GM23338 (cell line): ENCODE measurements at regions not wholly inside any gene's neighbourhood (a gene's known extent, or its start where the extent isn't known, plus 50 kb on each side); places are given as distances from the start of the nearest gene placed in this dataset.
A peak's percentile ranks its signal among the peaks of the same experiment; 100 is the strongest.

Experiments used
- ATAC-seq: fragments of 200-7000 bp; cut with Tn5 transposase; 3 replicates; pipeline ENCODE4 v1.9.1; 2020
- DNase-seq: peaks from one replicate; pipeline ENCODE4 v3.0.0-alpha.2; 2015; ENCODE audit warnings: low spot score
- H2AFZ ChIP-seq: fragments of 200-600 bp; sonication (generic); 2 replicates; pipeline ENCODE4 v1.8.0; 2016; ENCODE audit warnings: antibody characterized with exemption, mild to moderate bottlenecking, moderate library complexity
- H3F3A ChIP-seq: fragments of 200-600 bp; sonication (generic); replicated peaks from 2 replicates; pipeline ENCODE4 v1.8.0; 2017; ENCODE audit warnings: antibody characterized with exemption, mixed run types, low read depth
- H3K27ac ChIP-seq: fragments of 200-600 bp; sonication (generic); 2 replicates; pipeline ENCODE4 v1.6.1; 2016; ENCODE audit warnings: low read depth
- H3K27me3 ChIP-seq: fragments of 200-600 bp; sonication (generic); 2 replicates; pipeline ENCODE4 v1.8.0; 2016; ENCODE audit warnings: mild to moderate bottlenecking, mixed run types, moderate library complexity; ENCODE audit not compliant: insufficient read depth
- H3K36me3 ChIP-seq: fragments of 200-600 bp; sonication (generic); 2 replicates; pipeline ENCODE4 v1.8.0; 2016; ENCODE audit warnings: mild to moderate bottlenecking; ENCODE audit not compliant: insufficient read depth
- H3K4me1 ChIP-seq: fragments of 200-600 bp; sonication (generic); 2 replicates; pipeline ENCODE4 v1.8.0; 2016; ENCODE audit warnings: mild to moderate bottlenecking, moderate library complexity; ENCODE audit not compliant: insufficient read depth
- H3K4me2 ChIP-seq: fragments of 200-600 bp; sonication (generic); 2 replicates; pipeline ENCODE4 v1.7.1; 2017; ENCODE audit warnings: mixed run types
- H3K4me3 ChIP-seq: fragments of 200-600 bp; sonication (generic); 2 replicates; pipeline ENCODE4 v1.6.1; 2016; ENCODE audit warnings: mixed run types
- H3K79me2 ChIP-seq: fragments of 200-600 bp; sonication (generic); replicated peaks from 2 replicates; pipeline ENCODE4 v1.8.0; 2017; ENCODE audit warnings: mild to moderate bottlenecking; ENCODE audit not compliant: insufficient read depth
- H3K9me2 ChIP-seq: fragments of 200-600 bp; sonication (generic); 2 replicates; pipeline ENCODE4 v1.8.0; 2017; ENCODE audit not compliant: insufficient read depth
- H4K20me1 ChIP-seq: fragments of 200-600 bp; sonication (generic); replicated peaks from 2 replicates; pipeline ENCODE4 v1.8.0; 2017; ENCODE audit warnings: mild to moderate bottlenecking; ENCODE audit not compliant: insufficient read depth
- H3K27ac Mint-ChIP-seq: 2 replicates; pipeline ENCODE4 v1.8.0; 2020; ENCODE audit warnings: inconsistent platforms, mild to moderate bottlenecking, moderate library complexity, mixed read lengths
- H3K27me3 Mint-ChIP-seq: 3 replicates; pipeline ENCODE4 v1.8.0; 2022; ENCODE audit warnings: low read depth, mild to moderate bottlenecking, moderate library complexity, mixed read lengths, inconsistent platforms; ENCODE audit not compliant: insufficient read depth, poor library complexity
- H3K36me3 Mint-ChIP-seq: 3 replicates; pipeline ENCODE4 v1.8.0; 2021; ENCODE audit warnings: low read depth, mild to moderate bottlenecking, inconsistent platforms, moderate library complexity, mixed read lengths
- H3K4me1 Mint-ChIP-seq: 3 replicates; pipeline ENCODE4 v1.8.0; 2020; ENCODE audit warnings: mild to moderate bottlenecking, inconsistent platforms, mixed read lengths
- H3K4me3 Mint-ChIP-seq: 3 replicates; pipeline ENCODE4 v1.8.0; 2021; ENCODE audit warnings: moderate library complexity, mild to moderate bottlenecking, inconsistent platforms, mixed read lengths
- H3K9me3 Mint-ChIP-seq: 3 replicates; pipeline ENCODE4 v1.8.0; 2020; ENCODE audit warnings: moderate library complexity, mild to moderate bottlenecking, inconsistent platforms, mixed read lengths
- CREB1 ChIP-seq: fragments of 250-450 bp; sonication (Bioruptor Pico); IDR thresholded peaks from 2 replicates; pipeline ENCODE4 v1.5.0; 2020; ENCODE audit warnings: low read depth, mild to moderate bottlenecking, moderate library complexity
- EZH2 ChIP-seq: fragments of 200-600 bp; sonication (generic); IDR thresholded peaks from one replicate; pipeline ENCODE4 v1.8.0; 2017; ENCODE audit warnings: antibody characterized with exemption, mild to moderate bottlenecking, low read depth; ENCODE audit not compliant: unreplicated experiment
- EZH2phosphoT487 ChIP-seq: fragments of 200-600 bp; sonication (generic); IDR thresholded peaks from one replicate; pipeline ENCODE4 v1.8.1; 2018; ENCODE audit warnings: antibody characterized with exemption; ENCODE audit not compliant: unreplicated experiment
- NANOG ChIP-seq: IDR thresholded peaks from 2 replicates; pipeline ENCODE4 v1.6.1; 2016; ENCODE audit warnings: antibody characterized with exemption, borderline replicate concordance
- POLR2AphosphoS5 ChIP-seq: IDR thresholded peaks from 2 replicates; pipeline ENCODE4 v1.6.1; 2016; ENCODE audit warnings: antibody characterized with exemption, low read depth
- STAT1 ChIP-seq: IDR thresholded peaks from one replicate; pipeline ENCODE4 v1.6.1; 2016; ENCODE audit warnings: antibody characterized with exemption; ENCODE audit not compliant: unreplicated experiment
- ZNF114 ChIP-seq: fragments of 250-450 bp; sonication (Bioruptor Pico); IDR thresholded peaks from 2 replicates; pipeline ENCODE4 v1.5.0; 2020; ENCODE audit warnings: mild to moderate bottlenecking, moderate library complexity
- ZNF331 ChIP-seq: fragments of 250-450 bp; sonication (Bioruptor Pico); IDR thresholded peaks from 2 replicates; pipeline ENCODE4 v1.5.0; 2020; ENCODE audit warnings: low read depth, mild to moderate bottlenecking, moderate library complexity
- TF ChIP-seq, protein P1 (sequence below): IDR thresholded peaks from one replicate; pipeline ENCODE4 v1.6.1; 2018; ENCODE audit warnings: antibody characterized with exemption; ENCODE audit not compliant: unreplicated experiment
- TF ChIP-seq, protein P2 (sequence below): IDR thresholded peaks from 2 replicates; pipeline ENCODE4 v1.6.1; 2016; ENCODE audit warnings: antibody characterized with exemption
- TF ChIP-seq, protein P3 (sequence below): fragments of 250-450 bp; sonication (Bioruptor Pico); IDR thresholded peaks from 2 replicates; pipeline ENCODE4 v1.5.0; 2020; ENCODE audit warnings: mild to moderate bottlenecking, moderate library complexity

DNA sequence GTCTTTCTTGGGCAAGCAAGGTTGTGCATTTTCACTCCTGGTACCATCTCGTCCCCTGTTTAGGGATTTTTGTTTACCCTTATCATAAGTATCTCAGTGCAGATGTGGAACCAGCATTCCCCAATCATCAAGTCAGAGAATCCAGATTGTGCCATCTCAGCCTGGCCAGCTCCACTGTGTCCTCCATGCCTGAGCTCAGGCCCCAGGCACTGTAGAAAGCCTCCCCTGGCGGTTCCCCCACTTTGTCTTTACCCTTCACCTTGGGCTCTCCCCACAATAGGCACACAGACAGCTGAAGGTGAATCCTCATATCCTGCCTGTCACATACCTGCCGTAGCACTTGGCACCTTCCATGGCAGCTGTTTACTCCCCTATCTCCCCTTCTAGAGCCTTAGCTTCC is 264.7 kb upstream of the NFE2L3 start:
- Histone ChIP-seq H3K27me3 (no peaks in the 10 kb centered on the region), H3K79me2 (no peaks in the 10 kb centered on the region), H3F3A (no peaks in the 10 kb centered on the region), H3K4me3 (no peak overlapping the region), H3K9me2 (no peaks in the 10 kb centered on the region), H4K20me1 (no peaks in the 10 kb centered on the region), H3K36me3 (no peaks in the 10 kb centered on the region), H3K27ac (no peak overlapping the region), H2AFZ (peak overlapping the region; percentile 47; the same call in 1 of the 2 replicates), H3K4me2 (no peak overlapping the region), H3K4me1 (0 out of 2 replicates have a peak, but pooled peaks cover 3% of the 10 kb centered on the region)
- DNase-seq (no peak), ATAC-seq (no peak)
- no peak overlapping the region for H3K4me3 Mint-ChIP-seq
- peaks cover 2% of the 10 kb centered on the region for H3K27me3 Mint-ChIP-seq
- no peaks in the 10 kb centered on the region for H3K9me3 Mint-ChIP-seq
- no peaks in the 10 kb centered on the region for H3K36me3 Mint-ChIP-seq
- no peak overlapping the region for H3K27ac Mint-ChIP-seq
- TF ChIP-seq CREB1 (CRISPR knock-in tag) (no peak), POLR2AphosphoS5 (no peak)
- peaks cover 6% of the 10 kb centered on the region; the same call in 2 of the 3 replicates for H3K4me1 Mint-ChIP-seq

DNA sequence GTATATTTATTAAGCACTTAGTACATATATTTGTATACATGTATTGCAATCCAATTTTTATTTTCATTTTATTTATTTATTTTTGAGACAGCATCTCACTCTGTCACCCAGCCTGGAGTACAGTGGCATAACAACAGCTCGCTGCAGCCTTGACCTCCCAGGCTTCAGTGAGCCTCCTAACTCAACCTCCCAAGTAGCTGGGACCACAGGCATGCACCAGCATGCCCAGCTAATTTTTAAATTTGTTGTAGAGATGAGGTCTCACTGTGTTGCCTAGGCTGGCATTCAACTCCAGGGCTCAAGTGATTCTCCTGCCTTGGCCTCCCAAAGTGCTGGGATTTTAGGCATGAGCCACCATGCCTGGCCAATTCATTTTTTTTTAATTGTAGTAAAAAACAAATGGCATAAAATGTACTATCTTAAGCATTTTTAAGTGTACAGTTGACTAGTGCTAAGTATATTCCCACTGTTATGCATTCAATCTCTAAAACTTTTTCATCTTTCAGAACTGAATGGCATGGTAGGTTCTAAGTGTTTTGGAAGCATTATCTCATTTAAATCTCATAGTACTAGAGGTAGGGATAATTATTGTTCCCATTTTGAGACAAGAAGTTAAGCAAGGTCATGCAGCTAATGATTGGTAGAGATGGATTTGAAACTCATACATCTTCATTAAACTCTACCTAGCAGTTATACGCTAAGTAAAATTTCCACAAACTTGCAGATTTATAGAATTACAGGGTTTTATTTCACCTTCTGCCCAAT is 264.0 kb upstream of the NFE2L3 start:
- Histone ChIP-seq H3K9me2 (no peaks in the 10 kb centered on the region), H3K36me3 (no peaks in the 10 kb centered on the region), H4K20me1 (no peaks in the 10 kb centered on the region), H3K4me2 (no peak overlapping the region), H3K4me1 (0 out of 2 replicates have a peak, but pooled peaks cover 3% of the 10 kb centered on the region), H3K27me3 (no peaks in the 10 kb centered on the region), H2AFZ (no peak overlapping the region), H3K79me2 (no peaks in the 10 kb centered on the region), H3K4me3 (no peak overlapping the region), H3F3A (no peaks in the 10 kb centered on the region), H3K27ac (no peak overlapping the region)
- Mint-ChIP-seq H3K27ac (no peak overlapping the region), H3K27me3 (peaks cover 5% of the 10 kb centered on the region), H3K9me3 (no peaks in the 10 kb centered on the region), H3K4me1 (peaks cover 9% of the 10 kb centered on the region), H3K36me3 (no peaks in the 10 kb centered on the region), H3K4me3 (no peak overlapping the region)
- no peak for ATAC-seq
- DNase-seq = no peak
- TF ChIP-seq POLR2AphosphoS5 (no peak), CREB1 (CRISPR knock-in tag) (no peak), ZNF331 (CRISPR knock-in tag) (no peak), NANOG (no peak), EZH2phosphoT487 (no peak), STAT1 (no peak), ZNF114 (CRISPR knock-in tag) (no peak), EZH2 (no peak)
- TF ChIP-seq, protein P1, sequence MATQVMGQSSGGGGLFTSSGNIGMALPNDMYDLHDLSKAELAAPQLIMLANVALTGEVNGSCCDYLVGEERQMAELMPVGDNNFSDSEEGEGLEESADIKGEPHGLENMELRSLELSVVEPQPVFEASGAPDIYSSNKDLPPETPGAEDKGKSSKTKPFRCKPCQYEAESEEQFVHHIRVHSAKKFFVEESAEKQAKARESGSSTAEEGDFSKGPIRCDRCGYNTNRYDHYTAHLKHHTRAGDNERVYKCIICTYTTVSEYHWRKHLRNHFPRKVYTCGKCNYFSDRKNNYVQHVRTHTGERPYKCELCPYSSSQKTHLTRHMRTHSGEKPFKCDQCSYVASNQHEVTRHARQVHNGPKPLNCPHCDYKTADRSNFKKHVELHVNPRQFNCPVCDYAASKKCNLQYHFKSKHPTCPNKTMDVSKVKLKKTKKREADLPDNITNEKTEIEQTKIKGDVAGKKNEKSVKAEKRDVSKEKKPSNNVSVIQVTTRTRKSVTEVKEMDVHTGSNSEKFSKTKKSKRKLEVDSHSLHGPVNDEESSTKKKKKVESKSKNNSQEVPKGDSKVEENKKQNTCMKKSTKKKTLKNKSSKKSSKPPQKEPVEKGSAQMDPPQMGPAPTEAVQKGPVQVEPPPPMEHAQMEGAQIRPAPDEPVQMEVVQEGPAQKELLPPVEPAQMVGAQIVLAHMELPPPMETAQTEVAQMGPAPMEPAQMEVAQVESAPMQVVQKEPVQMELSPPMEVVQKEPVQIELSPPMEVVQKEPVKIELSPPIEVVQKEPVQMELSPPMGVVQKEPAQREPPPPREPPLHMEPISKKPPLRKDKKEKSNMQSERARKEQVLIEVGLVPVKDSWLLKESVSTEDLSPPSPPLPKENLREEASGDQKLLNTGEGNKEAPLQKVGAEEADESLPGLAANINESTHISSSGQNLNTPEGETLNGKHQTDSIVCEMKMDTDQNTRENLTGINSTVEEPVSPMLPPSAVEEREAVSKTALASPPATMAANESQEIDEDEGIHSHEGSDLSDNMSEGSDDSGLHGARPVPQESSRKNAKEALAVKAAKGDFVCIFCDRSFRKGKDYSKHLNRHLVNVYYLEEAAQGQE = no peak
- TF ChIP-seq, protein P2, sequence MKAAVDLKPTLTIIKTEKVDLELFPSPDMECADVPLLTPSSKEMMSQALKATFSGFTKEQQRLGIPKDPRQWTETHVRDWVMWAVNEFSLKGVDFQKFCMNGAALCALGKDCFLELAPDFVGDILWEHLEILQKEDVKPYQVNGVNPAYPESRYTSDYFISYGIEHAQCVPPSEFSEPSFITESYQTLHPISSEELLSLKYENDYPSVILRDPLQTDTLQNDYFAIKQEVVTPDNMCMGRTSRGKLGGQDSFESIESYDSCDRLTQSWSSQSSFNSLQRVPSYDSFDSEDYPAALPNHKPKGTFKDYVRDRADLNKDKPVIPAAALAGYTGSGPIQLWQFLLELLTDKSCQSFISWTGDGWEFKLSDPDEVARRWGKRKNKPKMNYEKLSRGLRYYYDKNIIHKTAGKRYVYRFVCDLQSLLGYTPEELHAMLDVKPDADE = no peak
- TF ChIP-seq, protein P3, sequence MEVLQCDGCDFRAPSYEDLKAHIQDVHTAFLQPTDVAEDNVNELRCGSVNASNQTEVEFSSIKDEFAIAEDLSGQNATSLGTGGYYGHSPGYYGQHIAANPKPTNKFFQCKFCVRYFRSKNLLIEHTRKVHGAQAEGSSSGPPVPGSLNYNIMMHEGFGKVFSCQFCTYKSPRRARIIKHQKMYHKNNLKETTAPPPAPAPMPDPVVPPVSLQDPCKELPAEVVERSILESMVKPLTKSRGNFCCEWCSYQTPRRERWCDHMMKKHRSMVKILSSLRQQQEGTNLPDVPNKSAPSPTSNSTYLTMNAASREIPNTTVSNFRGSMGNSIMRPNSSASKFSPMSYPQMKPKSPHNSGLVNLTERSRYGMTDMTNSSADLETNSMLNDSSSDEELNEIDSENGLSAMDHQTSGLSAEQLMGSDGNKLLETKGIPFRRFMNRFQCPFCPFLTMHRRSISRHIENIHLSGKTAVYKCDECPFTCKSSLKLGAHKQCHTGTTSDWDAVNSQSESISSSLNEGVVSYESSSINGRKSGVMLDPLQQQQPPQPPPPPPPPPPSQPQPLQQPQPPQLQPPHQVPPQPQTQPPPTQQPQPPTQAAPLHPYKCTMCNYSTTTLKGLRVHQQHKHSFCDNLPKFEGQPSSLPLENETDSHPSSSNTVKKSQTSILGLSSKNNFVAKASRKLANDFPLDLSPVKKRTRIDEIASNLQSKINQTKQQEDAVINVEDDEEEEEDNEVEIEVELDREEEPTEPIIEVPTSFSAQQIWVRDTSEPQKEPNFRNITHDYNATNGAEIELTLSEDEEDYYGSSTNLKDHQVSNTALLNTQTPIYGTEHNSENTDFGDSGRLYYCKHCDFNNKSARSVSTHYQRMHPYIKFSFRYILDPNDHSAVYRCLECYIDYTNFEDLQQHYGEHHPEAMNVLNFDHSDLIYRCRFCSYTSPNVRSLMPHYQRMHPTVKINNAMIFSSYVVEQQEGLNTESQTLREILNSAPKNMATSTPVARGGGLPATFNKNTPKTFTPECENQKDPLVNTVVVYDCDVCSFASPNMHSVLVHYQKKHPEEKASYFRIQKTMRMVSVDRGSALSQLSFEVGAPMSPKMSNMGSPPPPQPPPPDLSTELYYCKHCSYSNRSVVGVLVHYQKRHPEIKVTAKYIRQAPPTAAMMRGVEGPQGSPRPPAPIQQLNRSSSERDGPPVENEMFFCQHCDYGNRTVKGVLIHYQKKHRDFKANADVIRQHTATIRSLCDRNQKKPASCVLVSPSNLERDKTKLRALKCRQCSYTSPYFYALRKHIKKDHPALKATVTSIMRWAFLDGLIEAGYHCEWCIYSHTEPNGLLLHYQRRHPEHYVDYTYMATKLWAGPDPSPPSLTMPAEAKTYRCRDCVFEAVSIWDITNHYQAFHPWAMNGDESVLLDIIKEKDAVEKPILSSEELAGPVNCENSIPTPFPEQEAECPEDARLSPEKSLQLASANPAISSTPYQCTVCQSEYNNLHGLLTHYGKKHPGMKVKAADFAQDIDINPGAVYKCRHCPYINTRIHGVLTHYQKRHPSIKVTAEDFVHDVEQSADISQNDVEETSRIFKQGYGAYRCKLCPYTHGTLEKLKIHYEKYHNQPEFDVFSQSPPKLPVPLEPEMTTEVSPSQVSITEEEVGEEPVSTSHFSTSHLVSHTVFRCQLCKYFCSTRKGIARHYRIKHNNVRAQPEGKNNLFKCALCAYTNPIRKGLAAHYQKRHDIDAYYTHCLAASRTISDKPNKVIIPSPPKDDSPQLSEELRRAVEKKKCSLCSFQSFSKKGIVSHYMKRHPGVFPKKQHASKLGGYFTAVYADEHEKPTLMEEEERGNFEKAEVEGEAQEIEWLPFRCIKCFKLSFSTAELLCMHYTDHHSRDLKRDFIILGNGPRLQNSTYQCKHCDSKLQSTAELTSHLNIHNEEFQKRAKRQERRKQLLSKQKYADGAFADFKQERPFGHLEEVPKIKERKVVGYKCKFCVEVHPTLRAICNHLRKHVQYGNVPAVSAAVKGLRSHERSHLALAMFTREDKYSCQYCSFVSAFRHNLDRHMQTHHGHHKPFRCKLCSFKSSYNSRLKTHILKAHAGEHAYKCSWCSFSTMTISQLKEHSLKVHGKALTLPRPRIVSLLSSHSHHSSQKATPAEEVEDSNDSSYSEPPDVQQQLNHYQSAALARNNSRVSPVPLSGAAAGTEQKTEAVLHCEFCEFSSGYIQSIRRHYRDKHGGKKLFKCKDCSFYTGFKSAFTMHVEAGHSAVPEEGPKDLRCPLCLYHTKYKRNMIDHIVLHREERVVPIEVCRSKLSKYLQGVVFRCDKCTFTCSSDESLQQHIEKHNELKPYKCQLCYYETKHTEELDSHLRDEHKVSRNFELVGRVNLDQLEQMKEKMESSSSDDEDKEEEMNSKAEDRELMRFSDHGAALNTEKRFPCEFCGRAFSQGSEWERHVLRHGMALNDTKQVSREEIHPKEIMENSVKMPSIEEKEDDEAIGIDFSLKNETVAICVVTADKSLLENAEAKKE = no peak
